Suprapubic skin (tissue), 4 donors: ENCODE measurements at regions not wholly inside any gene's neighbourhood (a gene's known extent, or its start where the extent isn't known, plus 50 kb on each side); places are given as distances from the start of the nearest gene placed in this dataset.

Experiments used
- DNase-seq, 2 donors: peaks; one replicate each; pipeline ENCODE4 v3.0.0-alpha.2; 2019; ENCODE audit warnings: low spot score in 2 of 2
- H3K27ac ChIP-seq: fragments of 200-600 bp; sonication (generic); one replicate; pipeline ENCODE4 v1.5.1; 2019
- H3K27me3 ChIP-seq: fragments of 200-600 bp; sonication (generic); one replicate; pipeline ENCODE4 v1.5.1; 2019
- H3K36me3 ChIP-seq: fragments of 200-600 bp; sonication (generic); one replicate; pipeline ENCODE4 v1.5.1; 2019
- H3K4me1 ChIP-seq: fragments of 200-600 bp; sonication (generic); one replicate; pipeline ENCODE4 v1.5.1; 2019
- H3K4me3 ChIP-seq: fragments of 200-600 bp; sonication (generic); one replicate; pipeline ENCODE4 v1.5.1; 2019; ENCODE audit warnings: mild to moderate bottlenecking
- H3K9me3 ChIP-seq: fragments of 200-600 bp; sonication (generic); one replicate; pipeline ENCODE4 v1.5.1; 2019
- EP300 ChIP-seq: sonication (generic); formaldehyde crosslinking; IDR thresholded peaks from one replicate; pipeline ENCODE4 v1.6.1; 2017; ENCODE audit warnings: antibody characterized with exemption
- POLR2A ChIP-seq, 2 donors: fragments of 450-650 bp; IDR thresholded peaks; one replicate each; pipeline ENCODE4 v1.6.1; 2017; ENCODE audit warnings: antibody characterized with exemption in 2 of 2, mild to moderate bottlenecking in 2 of 2, moderate library complexity in 2 of 2
- POLR2AphosphoS5 ChIP-seq, 3 donors: sonication (generic); formaldehyde crosslinking; IDR thresholded peaks; one replicate each; pipeline ENCODE4 v1.6.1; 2017; ENCODE audit warnings: antibody characterized with exemption in 3 of 3
- WGBS: methylation state at CpG from one replicate; pipeline ENCODE4 v1.1.5; 2018; 5-methylcytosine and 5-hydroxymethylcytosine counted together
- TF ChIP-seq, protein P1 (sequence below), 2 donors: fragments of 200-600 bp in 1 of 2; fragments of 450-650 bp in 1 of 2; sonication (generic) in 1 of 2; IDR thresholded peaks; one replicate each; pipeline ENCODE4 v1.5.1; 2016 to 2019; ENCODE audit warnings: antibody characterized with exemption in 2 of 2, mild to moderate bottlenecking in 1 of 2, moderate library complexity in 1 of 2

DNA sequence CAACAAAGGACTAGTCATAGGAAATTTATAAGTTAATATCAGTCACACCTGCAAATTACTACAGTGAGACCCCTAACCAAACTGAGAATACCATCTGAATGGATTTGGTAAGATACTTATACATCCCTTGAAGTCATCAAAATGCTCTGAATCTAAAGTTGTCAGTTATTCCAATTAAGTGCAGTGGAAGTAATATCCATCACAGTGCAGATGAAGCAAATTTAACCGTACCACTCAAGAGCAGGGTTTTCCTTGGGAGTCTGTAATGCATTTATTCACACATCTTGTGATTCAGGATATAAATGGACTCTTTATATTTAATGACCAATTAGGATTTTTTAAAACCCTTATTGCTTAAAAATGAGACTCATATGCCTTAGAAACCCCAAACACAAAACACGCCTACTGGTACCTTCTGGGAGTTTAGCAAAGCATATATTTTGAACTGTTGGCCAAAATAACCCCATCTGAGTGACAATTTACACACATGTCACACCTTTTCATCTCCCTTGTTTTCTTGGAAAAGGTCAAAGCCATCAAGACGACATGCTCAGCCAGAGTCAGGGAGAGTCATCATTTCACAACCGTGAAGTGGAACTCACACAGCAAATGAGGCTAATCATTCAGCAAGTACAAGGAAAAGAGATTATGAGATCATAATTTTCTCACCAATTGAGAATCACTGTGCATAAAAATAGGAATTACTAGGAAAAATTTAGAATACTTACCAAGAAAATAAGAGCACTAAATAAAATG, 303.7 kb downstream of the HNRNPD start:
- no peak for DNase-seq
- Histone ChIP-seq H3K4me3 (no peak overlapping the region), H3K36me3 (no peaks in the 10 kb centered on the region), H3K9me3 (no peaks in the 10 kb centered on the region), H3K27me3 (no peaks in the 10 kb centered on the region), H3K4me1 (no peaks in the 10 kb centered on the region), H3K27ac (no peak overlapping the region)
- WGBS, result 78% methylated on average over 4 of the region's 4 CpGs
- TF ChIP-seq EP300 (no peak), POLR2AphosphoS5 (IDR thresholded peaks at IDR 0.05) (no peak), POLR2A (IDR thresholded peaks at IDR 0.05) (no peak)
- TF ChIP-seq, protein P1, sequence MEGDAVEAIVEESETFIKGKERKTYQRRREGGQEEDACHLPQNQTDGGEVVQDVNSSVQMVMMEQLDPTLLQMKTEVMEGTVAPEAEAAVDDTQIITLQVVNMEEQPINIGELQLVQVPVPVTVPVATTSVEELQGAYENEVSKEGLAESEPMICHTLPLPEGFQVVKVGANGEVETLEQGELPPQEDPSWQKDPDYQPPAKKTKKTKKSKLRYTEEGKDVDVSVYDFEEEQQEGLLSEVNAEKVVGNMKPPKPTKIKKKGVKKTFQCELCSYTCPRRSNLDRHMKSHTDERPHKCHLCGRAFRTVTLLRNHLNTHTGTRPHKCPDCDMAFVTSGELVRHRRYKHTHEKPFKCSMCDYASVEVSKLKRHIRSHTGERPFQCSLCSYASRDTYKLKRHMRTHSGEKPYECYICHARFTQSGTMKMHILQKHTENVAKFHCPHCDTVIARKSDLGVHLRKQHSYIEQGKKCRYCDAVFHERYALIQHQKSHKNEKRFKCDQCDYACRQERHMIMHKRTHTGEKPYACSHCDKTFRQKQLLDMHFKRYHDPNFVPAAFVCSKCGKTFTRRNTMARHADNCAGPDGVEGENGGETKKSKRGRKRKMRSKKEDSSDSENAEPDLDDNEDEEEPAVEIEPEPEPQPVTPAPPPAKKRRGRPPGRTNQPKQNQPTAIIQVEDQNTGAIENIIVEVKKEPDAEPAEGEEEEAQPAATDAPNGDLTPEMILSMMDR (IDR thresholded peaks at IDR 0.05), result no peak

DNA sequence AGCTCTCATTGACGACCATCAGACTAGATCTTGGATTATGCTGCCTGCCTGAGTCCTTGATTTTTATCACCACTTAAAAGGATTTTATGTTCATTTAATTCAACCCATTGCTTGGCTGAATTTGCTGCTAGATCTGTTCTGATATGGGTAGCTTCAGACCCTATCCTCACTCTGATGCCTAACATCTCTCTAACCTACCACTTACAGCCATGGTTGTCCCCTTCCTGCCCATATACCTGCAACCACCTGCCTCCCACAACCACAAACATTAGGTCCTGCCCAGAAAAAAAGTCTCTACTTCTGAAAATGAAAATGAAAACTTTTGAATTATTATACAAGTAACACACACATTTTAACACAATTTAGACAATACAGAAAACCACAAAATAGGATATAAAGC, 310.8 kb downstream of the HNRNPD start:
- Histone ChIP-seq H3K27ac (no peak overlapping the region), H3K27me3 (no peaks in the 10 kb centered on the region), H3K36me3 (no peaks in the 10 kb centered on the region), H3K4me1 (no peaks in the 10 kb centered on the region), H3K9me3 (no peaks in the 10 kb centered on the region), H3K4me3 (no peak overlapping the region)
- no peak for DNase-seq
- no peak for TF ChIP-seq POLR2AphosphoS5 (IDR thresholded peaks at IDR 0.05)
- TF ChIP-seq, protein P1 (IDR thresholded peaks at IDR 0.05), result no peak
- TF ChIP-seq EP300, result no peak
- no peak for TF ChIP-seq POLR2A (IDR thresholded peaks at IDR 0.05)
- WGBS, result 71% methylated on average over 1 of the region's 1 CpG

DNA sequence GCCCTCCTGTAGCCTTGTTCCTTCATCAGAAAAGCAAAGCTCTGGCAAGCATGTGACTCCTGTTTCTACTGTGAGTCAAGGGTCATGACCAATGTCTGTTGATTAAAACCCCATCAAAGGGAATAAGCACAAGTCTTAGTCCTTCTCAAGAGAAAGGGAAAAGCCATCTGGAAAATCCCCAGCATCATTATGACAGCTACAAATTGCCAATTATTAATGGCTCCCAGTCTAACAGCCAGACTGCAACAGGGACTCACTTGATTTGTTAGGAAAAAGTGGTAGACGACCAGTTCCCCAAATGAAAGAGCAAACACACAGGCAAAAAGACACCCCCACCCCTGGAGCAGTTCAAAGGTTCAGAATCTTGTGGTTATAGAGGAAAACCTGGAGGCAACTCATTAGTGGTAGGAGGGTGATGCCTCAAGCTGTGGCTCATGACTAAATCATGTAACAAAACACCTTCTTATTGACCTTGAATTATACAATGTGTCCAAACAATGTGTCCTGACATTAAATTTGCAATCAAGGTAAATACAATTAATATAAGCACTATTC, 315.7 kb downstream of the HNRNPD start:
- Histone ChIP-seq H3K4me1 (no peaks in the 10 kb centered on the region), H3K27ac (no peak overlapping the region), H3K36me3 (no peaks in the 10 kb centered on the region), H3K9me3 (no peaks in the 10 kb centered on the region), H3K4me3 (no peak overlapping the region), H3K27me3 (no peaks in the 10 kb centered on the region)
- TF ChIP-seq, protein P1 (IDR thresholded peaks at IDR 0.05), result no peak
- TF ChIP-seq EP300, result no peak
- TF ChIP-seq POLR2AphosphoS5 (IDR thresholded peaks at IDR 0.05), result no peak
- no peak for TF ChIP-seq POLR2A (IDR thresholded peaks at IDR 0.05)
- WGBS, result 28% methylated on average over 1 of the region's 1 CpG
- DNase-seq, result no peak

DNA sequence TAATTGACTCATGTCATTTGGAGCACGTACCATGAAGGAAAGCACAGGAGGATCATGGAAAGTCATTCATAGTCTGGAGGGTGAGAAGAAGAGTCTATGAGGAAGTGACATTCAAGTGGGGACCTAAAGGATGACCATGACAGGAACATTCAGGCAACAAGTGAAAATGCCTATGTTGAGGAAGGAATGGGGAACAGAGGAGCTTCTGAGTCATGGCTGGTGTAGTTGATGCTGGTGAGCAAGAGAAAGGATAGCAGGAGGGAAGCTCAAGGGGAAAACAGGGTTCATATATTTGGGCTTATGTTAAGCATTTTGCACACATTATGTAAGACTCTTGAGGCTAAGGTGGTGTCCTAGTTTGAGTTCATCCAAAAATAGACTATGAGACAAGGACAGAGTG, 318.6 kb downstream of the HNRNPD start:
- Histone ChIP-seq H3K4me3 (no peak overlapping the region), H3K9me3 (no peaks in the 10 kb centered on the region), H3K27me3 (no peaks in the 10 kb centered on the region), H3K36me3 (no peaks in the 10 kb centered on the region), H3K4me1 (no peaks in the 10 kb centered on the region), H3K27ac (no peak overlapping the region)
- no peak for DNase-seq
- 94% methylated on average over 1 of the region's 1 CpG for WGBS
- TF ChIP-seq EP300, result no peak
- TF ChIP-seq, protein P1 (IDR thresholded peaks at IDR 0.05), result no peak
- no peak for TF ChIP-seq POLR2A (IDR thresholded peaks at IDR 0.05)
- TF ChIP-seq POLR2AphosphoS5 (IDR thresholded peaks at IDR 0.05), result no peak

DNA sequence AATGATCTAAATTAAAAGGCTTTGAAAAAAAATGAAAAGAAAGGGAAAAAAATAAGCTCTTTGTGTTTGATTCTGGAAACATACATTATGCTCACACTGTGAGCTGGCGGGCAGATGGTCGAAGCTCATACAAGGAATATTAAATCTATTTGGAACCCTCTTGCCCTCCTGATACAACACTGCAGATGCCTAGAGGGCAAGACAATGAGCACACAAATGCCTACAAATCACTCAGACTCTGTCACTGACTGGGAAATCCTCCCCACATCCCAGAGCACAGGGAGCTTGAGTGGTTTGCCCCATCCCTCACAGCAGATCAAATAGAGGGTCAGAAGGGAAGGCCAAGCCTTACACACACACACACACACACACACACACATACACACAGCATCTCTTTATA, 320.4 kb downstream of the HNRNPD start:
- Histone ChIP-seq H3K36me3 (no peaks in the 10 kb centered on the region), H3K4me3 (no peak overlapping the region), H3K27me3 (no peaks in the 10 kb centered on the region), H3K4me1 (no peaks in the 10 kb centered on the region), H3K27ac (no peak overlapping the region), H3K9me3 (no peaks in the 10 kb centered on the region)
- TF ChIP-seq POLR2A (IDR thresholded peaks at IDR 0.05) (no peak), POLR2AphosphoS5 (IDR thresholded peaks at IDR 0.05) (no peak), EP300 (no peak)
- TF ChIP-seq, protein P1 (IDR thresholded peaks at IDR 0.05), result no peak
- 65% methylated on average over 2 of the region's 2 CpGs for WGBS
- no peak for DNase-seq
